Activated naive CD4-positive, alpha-beta T cell treated with anti-CD3 and anti-CD28 coated beads for 36 hours (primary cell): ENCODE measurements at regions not wholly inside any gene's neighbourhood (a gene's known extent, or its start where the extent isn't known, plus 50 kb on each side); places are given as distances from the start of the nearest gene placed in this dataset.

Experiments
- CTCF ChIA-PET: fragments of 350-600 bp; sonication (Branson Sonifier 250); formaldehyde crosslinking; loops from one replicate; lab custom pipeline; 2021; ENCODE audit warnings: antibody characterized with exemption; lab: Charles Lee
- DNase-seq: peaks from one replicate; pipeline ENCODE4 v3.0.0-alpha.2; 2020
- H3K27ac Mint-ChIP-seq: one replicate; pipeline ENCODE4 v1.8.0; 2021; ENCODE audit warnings: mild to moderate bottlenecking, mixed read lengths
- H3K27me3 Mint-ChIP-seq: one replicate; pipeline ENCODE4 v1.8.0; 2021; ENCODE audit warnings: low read depth, mixed read lengths
- H3K36me3 Mint-ChIP-seq: one replicate; pipeline ENCODE4 v1.8.0; 2021; ENCODE audit warnings: low read depth, mixed read lengths
- H3K4me1 Mint-ChIP-seq: one replicate; pipeline ENCODE4 v1.8.0; 2021; ENCODE audit warnings: low read depth, mixed read lengths
- H3K4me3 Mint-ChIP-seq: one replicate; pipeline ENCODE4 v1.8.0; 2021; ENCODE audit warnings: mild to moderate bottlenecking, moderate library complexity, mixed read lengths
- H3K9me3 Mint-ChIP-seq: one replicate; pipeline ENCODE4 v1.8.0; 2021; ENCODE audit warnings: mixed read lengths
- intact Hi-C: fragments of 100-400 bp; cut with micrococcal nuclease; formaldehyde crosslinking; loops from one replicate; pipeline ENCODE4 v1.15.1; 2023

DNA sequence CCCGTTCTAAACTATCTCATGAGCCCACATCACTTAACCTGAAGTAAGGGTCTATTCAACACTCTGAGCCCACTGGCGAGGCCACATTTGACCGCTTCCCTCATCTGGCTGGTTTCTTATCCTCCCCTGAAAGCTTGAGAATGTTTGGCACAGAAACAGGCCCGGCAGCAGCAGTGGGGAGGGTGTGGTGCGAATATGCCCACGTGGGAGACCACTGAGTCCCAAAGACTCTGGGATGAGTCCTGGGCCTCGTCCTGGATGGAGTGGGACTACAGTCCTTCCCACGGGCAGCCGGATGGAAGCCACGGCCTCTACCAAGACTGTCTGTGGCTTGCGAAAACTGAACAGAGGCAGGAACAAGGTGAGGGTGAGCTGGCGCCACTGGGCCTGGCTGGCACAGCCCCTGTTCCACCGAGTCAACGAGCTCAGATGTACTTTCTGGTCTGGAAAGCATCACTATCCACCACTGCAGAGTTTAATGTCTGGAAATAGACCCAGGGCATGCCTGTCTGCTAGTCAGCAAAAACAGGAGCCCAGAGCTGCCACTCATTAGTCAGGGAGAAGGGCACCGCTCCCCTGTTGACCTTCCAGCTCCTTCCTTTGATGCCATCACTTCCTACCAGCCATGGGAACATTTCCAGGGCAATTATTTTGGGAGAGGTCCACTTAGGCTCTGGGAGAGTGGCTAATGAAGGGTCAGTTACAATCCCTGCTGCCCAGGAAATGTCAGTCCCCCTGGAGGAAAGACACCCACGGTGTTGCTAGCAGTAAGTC is 386.6 kb downstream of the MATN1 start:
- H3K36me3 Mint-ChIP-seq, result no peaks in the 10 kb centered on the region
- H3K4me3 Mint-ChIP-seq, result no peak overlapping the region
- CTCF ChIA-PET, result no interaction called here
- intact Hi-C loops, result no loop called here
- no peak overlapping the region for H3K27ac Mint-ChIP-seq
- H3K4me1 Mint-ChIP-seq, result no peaks in the 10 kb centered on the region
- no peaks in the 10 kb centered on the region for H3K9me3 Mint-ChIP-seq
- peaks cover 2% of the 10 kb centered on the region for H3K27me3 Mint-ChIP-seq
- no peak for DNase-seq

DNA sequence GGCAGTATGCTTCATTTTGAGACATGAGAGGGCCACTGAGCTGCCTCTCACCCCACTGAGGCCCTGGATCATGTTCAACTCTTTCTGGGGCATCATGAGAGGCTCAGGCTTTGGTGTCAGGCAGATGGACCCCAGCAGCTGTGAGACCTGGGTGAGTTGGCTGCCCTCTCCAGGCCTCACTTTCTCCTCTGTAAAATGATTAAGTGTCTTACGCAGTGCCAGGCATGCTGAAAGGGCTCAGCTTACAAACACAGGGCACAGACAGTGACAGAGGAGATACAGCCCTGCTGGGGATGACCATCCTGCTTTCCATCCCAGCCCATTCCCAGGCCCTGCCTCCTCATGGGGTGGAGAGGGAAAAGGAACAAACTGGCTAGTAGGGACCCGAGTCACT is 387.4 kb downstream of the MATN1 start:
- no peak overlapping the region for H3K4me3 Mint-ChIP-seq
- intact Hi-C loops, result no loop called here
- H3K27me3 Mint-ChIP-seq, result peaks cover 2% of the 10 kb centered on the region
- H3K36me3 Mint-ChIP-seq, result no peaks in the 10 kb centered on the region
- no peak for DNase-seq
- CTCF ChIA-PET, result no interaction called here
- H3K9me3 Mint-ChIP-seq, result no peaks in the 10 kb centered on the region
- H3K27ac Mint-ChIP-seq, result no peak overlapping the region
- no peaks in the 10 kb centered on the region for H3K4me1 Mint-ChIP-seq

DNA sequence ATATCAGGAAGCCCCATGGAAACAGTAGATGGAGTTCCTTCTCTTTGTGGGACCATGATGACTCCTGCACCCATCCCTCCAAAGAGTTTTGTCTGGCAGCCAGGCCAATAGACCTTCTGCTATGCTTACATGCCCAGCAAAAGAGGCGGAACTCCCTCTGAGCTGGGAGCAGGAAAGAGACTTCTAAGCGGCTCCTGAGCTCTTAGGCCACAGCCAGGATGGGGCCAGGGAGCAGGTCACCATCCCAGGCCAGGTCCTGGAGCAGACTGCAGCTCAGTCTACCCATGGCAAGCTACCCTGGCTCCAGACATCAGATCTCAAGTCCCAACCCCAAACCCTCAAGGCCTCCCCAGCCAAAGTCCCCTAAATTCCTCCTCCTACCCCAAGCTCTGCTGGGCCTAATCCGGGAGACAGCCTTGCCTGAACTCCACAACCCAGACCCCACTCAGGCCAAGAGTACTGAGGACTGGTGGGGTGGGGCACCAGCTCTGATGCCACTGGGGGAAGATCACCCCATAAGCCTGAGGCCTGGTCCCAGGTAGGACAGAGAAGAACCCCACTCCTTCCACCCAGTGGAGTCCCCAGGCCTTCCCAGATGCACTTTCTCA is 387.9 kb downstream of the MATN1 start:
- CTCF ChIA-PET, result no interaction called here
- no peaks in the 10 kb centered on the region for H3K36me3 Mint-ChIP-seq
- intact Hi-C loops, result no loop called here
- no peaks in the 10 kb centered on the region for H3K4me1 Mint-ChIP-seq
- H3K27ac Mint-ChIP-seq, result no peak overlapping the region
- H3K27me3 Mint-ChIP-seq, result peaks cover 2% of the 10 kb centered on the region
- no peaks in the 10 kb centered on the region for H3K9me3 Mint-ChIP-seq
- DNase-seq, result no peak
- no peak overlapping the region for H3K4me3 Mint-ChIP-seq

DNA sequence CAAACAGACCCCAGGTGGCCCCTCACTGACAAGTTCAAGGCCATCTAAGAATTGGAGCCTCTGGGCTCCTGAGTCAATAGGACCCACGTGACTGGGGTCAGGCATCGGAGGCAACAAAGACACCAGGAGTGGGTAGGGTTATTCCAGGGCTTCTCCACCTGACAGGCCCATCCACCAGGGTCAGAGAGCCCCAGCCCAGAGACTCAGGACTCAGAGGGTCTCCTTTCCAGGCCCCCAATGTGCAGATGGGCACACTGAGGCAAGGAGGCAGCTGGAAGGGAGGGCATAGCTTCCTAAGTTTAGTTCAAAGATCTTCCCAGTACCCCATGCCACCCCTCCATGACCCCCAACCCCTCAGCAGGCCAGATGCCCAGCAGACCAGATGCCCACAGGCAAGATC is 388.6 kb downstream of the MATN1 start:
- H3K27me3 Mint-ChIP-seq, result no peaks in the 10 kb centered on the region
- no peaks in the 10 kb centered on the region for H3K36me3 Mint-ChIP-seq
- no peaks in the 10 kb centered on the region for H3K4me1 Mint-ChIP-seq
- no peak for DNase-seq
- no peak overlapping the region for H3K4me3 Mint-ChIP-seq
- intact Hi-C loops, result no loop called here
- CTCF ChIA-PET, result no interaction called here
- no peak overlapping the region for H3K27ac Mint-ChIP-seq
- H3K9me3 Mint-ChIP-seq, result no peaks in the 10 kb centered on the region

DNA sequence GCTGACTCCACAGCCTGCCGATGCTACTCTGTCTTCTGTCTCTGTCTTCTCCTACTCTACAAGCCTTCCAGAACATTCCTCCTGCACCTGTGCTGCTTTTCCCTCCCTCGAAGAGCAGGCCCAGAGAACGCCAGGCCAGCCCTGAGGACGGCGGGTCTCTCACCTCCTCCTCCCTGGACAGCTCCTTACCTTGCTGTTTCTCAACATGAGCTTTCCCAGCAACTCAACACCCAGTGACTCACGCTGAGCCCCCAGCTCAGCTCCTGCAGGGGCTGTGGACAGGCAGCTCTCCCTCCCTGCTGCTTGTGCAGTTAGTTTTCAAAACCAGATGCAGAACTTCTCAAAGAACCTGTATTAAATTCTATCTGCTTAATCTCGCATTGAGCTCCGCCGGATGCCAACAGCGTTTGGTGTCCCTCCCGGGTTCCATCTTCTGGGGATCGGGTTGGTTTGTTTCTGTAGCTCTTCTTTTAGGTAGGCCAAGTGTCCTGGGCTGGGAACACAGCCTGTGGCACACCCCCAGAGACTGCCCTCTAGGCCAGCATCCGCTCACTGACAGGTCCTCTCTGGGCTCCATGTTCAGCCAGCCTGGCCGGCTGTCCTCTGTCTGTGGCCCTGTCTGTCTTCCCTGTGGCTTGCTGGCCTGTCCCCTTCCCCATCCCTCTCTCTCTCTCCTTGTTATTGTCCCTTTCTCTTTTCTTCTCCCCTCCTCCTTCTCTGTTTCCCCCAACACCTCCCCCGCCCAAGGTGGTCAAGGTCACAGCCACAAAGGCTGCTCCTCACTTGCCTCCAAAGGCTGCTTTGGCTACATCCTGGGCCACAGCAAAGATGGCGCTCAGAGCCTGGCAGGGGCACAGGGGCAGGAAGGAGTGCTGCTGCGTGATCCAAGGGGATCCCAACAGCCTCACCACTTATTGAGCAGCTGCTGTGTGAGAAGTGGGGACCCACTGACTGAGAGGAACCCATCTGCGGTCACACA is 391.0 kb downstream of the MATN1 start:
- Mint-ChIP-seq H3K36me3 (no peaks in the 10 kb centered on the region), H3K9me3 (no peaks in the 10 kb centered on the region), H3K4me3 (no peak overlapping the region), H3K27ac (no peak overlapping the region), H3K27me3 (no peaks in the 10 kb centered on the region), H3K4me1 (no peaks in the 10 kb centered on the region)
- DNase-seq, result no peak
- intact Hi-C loops, result no loop called here
- CTCF ChIA-PET, result no interaction called here

DNA sequence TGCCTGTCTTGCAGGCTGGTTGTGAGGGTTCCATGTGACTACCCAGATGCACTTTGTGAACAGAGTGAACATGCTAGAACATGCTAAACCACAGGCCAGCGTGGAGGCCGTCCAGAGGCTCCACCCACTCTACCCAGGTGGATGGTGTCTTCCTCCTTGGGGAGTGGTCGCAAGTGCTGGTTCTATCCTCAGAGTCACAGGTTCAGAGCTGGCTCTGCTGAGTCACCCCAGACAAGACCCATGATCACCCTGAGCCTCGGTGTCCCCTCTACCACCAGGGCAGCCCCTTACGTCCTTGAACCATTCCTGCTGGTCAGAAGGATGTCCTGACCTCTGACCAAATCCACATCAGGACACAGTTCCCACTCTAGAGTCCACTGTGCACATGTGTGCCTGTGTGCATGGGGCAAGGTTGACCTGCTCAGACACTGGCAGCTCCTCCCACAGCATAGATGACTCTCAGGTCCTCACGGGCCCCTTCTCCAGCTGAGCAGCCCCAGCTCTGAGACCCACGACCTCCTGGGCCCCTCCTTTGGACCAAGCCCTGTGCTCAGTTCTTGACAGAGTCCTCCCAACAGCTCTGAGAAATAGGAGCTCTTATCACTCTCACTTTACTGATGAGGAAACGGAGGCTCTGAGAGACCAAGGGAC is 391.8 kb downstream of the MATN1 start:
- no peaks in the 10 kb centered on the region for H3K9me3 Mint-ChIP-seq

DNA sequence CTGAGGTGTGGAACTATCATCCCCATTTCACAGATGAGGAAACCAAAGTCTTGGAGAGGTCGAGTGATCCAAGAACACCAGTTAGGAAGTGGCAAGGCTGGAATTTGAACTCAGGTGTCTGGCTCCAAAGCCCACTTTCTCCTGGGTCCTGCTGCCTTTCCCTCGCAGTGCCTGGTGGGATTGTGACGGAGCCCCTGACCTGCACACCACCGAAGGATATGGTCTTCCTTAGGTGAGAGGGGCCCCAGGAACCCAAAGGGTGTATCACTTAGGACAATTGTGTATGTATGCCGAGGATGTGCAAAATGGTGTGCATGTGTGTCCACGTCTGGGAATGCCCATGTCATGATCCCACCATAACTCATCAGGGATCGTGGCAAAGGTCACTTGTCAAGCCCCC is 392.7 kb downstream of the MATN1 start:
- no peak overlapping the region for H3K4me3 Mint-ChIP-seq
- H3K4me1 Mint-ChIP-seq, result no peaks in the 10 kb centered on the region
- no peak for DNase-seq
- intact Hi-C loops, result no loop called here
- H3K9me3 Mint-ChIP-seq, result no peaks in the 10 kb centered on the region
- no peak overlapping the region for H3K27ac Mint-ChIP-seq
- no peaks in the 10 kb centered on the region for H3K27me3 Mint-ChIP-seq
- CTCF ChIA-PET, result no interaction called here
- H3K36me3 Mint-ChIP-seq, result no peaks in the 10 kb centered on the region

More for the DNA sequence above, 391.8 kb downstream of the MATN1 start:
- Mint-ChIP-seq H3K27ac (no peak overlapping the region), H3K36me3 (no peaks in the 10 kb centered on the region), H3K4me3 (no peak overlapping the region), H3K27me3 (no peaks in the 10 kb centered on the region), H3K4me1 (no peaks in the 10 kb centered on the region)
- intact Hi-C loops, result no loop called here
- CTCF ChIA-PET, result no interaction called here
- DNase-seq, result no peak

DNA sequence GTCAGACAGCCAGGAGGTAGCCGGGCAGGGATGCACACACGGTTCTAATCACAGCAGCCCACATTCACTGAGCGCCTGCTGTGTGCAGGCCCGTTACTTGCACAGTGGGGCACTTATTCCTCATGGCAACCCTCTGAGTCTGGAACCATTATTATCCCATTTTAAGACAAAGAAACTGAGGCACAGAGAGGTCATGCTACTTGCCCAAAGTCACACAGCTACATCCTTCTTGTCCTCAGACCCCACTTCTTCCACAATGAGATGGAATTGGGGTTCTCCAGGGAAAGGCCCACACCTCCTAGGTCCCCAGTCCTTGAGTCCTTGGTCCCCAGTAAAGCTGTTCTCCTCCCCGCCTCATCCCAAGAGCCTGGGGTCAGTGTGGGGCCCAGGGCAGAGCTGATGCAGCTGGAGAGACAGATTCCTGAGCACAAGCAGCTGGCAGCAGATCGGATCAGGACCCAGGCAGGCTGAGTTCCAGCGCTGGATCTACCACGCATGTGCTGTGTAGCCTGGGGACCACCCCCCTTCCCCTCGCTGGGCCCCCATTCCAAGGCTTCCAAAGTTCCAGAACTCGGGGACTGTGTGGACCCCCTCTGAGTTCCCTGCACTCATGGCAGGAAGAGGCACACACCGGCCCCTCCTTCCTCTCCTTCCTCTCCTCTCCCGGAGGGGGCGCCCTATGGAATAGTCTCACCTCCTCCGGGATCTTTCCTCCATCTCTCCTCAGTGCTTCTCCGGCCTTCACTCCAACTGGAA is 393.4 kb downstream of the MATN1 start:
- CTCF ChIA-PET, result interaction anchor here (1.0 kb wide), 1 partner anchor 50 kb away, joined by 4 read pairs; no protein-coding TSS in a partner anchor

DNA sequence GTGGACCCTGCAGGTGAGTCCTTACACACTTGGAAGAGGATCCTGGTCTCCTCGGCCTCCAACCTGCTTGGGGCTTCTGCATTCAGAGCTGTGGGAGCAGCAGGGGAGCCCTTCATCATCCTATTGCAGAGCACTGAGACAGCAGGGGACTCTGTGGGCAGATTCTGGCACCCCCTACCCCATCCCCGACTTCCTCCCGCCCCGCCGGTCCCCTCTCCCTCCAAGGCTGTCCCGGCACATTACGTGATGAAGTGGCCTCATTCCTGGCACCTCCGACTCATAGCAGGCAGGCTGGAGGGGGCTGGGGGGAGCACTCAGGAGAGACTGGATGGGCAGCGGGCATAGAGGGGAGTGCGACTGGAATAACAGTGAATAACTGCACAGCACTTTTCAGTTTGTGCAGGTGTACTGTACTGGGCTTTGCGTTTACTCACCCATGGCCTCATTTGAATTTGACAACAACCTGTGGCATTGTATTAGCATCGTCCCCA is 394.1 kb downstream of the MATN1 start:
- Mint-ChIP-seq H3K36me3 (no peaks in the 10 kb centered on the region), H3K4me1 (no peaks in the 10 kb centered on the region), H3K9me3 (no peaks in the 10 kb centered on the region), H3K27me3 (no peaks in the 10 kb centered on the region), H3K27ac (no peak overlapping the region), H3K4me3 (no peak overlapping the region)
- intact Hi-C loops, result no loop called here
- DNase-seq, result no peak
- CTCF ChIA-PET, result interaction anchor here (1.0 kb wide), 1 partner anchor 51 kb away, joined by 4 read pairs; no protein-coding TSS in a partner anchor

More for the DNA sequence above, 393.4 kb downstream of the MATN1 start:
- Mint-ChIP-seq H3K4me1 (no peaks in the 10 kb centered on the region), H3K4me3 (no peak overlapping the region), H3K27ac (no peak overlapping the region), H3K9me3 (no peaks in the 10 kb centered on the region), H3K27me3 (no peaks in the 10 kb centered on the region), H3K36me3 (no peaks in the 10 kb centered on the region)
- no peak for DNase-seq
- intact Hi-C loops, result no loop called here

DNA sequence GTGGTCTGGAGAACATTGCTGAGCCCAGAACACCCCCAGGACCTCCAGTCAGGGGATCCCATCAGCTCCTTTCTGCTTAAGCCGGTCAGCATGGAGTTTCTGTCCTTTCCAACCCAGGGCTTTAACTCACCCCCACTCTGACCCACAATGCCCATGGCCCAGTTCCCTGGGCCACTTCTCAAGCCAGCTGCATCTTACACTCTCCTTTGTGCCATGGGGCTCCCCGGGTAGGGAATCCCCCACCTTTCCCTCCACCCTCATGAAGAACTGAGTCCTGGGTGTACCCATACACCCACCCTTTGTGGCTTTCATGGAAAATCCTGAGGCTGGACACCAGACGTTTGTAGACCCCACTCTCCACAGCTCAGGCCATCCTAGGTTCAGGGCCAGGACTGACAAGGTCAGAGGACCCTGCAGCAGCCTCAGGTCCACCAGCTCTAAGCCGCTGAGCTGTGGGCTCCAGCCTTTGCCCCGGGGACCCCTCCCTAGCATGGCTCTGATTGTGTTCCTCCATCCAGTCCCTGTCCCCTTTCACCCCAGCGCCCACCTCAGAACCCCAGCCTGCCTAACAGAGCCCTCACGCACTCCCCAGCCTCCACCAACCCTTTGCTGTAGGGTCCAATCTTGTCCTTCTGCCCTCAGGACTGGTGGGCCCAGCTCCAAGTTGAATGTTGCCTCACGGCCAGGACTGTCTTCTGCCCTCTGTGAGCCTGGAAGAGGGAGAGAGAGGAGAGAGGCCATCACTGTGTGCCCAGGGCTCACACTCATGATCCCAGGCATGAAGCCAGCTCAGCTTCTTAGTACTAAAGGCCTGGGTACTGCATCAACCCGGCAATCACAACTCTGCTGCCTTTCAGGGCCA is 394.8 kb downstream of the MATN1 start:
- H3K4me3 Mint-ChIP-seq, result no peak overlapping the region
- no peak for DNase-seq
- intact Hi-C loops, result no loop called here
- H3K27ac Mint-ChIP-seq, result no peak overlapping the region
- H3K4me1 Mint-ChIP-seq, result no peaks in the 10 kb centered on the region
- H3K9me3 Mint-ChIP-seq, result no peaks in the 10 kb centered on the region
- CTCF ChIA-PET, result no interaction called here
- no peaks in the 10 kb centered on the region for H3K27me3 Mint-ChIP-seq
- no peaks in the 10 kb centered on the region for H3K36me3 Mint-ChIP-seq

DNA sequence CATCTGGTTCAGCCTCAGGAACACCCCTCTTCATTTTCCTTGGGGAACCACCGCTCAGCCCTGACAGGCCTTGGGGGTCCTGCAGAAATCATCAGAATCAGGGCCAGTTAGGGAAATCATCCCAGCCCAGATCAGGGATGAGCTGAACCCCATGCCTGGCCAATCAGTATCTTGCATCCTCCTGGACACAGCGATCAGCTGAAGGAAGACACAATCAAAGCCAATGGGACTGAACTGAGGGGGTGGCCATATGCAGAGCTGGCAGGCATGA is 395.4 kb downstream of the MATN1 start:
- H3K36me3 Mint-ChIP-seq, result no peaks in the 10 kb centered on the region
- intact Hi-C loops, result no loop called here
- H3K4me1 Mint-ChIP-seq, result no peaks in the 10 kb centered on the region
- H3K4me3 Mint-ChIP-seq, result no peak overlapping the region
- no peaks in the 10 kb centered on the region for H3K9me3 Mint-ChIP-seq
- no peaks in the 10 kb centered on the region for H3K27me3 Mint-ChIP-seq
- CTCF ChIA-PET, result no interaction called here
- no peak for DNase-seq
- no peak overlapping the region for H3K27ac Mint-ChIP-seq
